Loucy (cell line): ENCODE measurements at regions not wholly inside any gene's neighbourhood (a gene's known extent, or its start where the extent isn't known, plus 50 kb on each side); places are given as distances from the start of the nearest gene placed in this dataset.

Source experiments
- H2AFZ ChIP-seq: fragments of 200-600 bp; sonication (generic); 2 replicates; pipeline ENCODE4 v1.6.0; 2016; ENCODE audit warnings: antibody characterized with exemption, mild to moderate bottlenecking, low read length, moderate library complexity
- H3F3A ChIP-seq: fragments of 200-600 bp; 2 replicates; pipeline ENCODE4 v1.6.0; 2016; ENCODE audit warnings: antibody characterized with exemption, low read depth, mild to moderate bottlenecking
- H3K27me3 ChIP-seq: fragments of 200-600 bp; sonication (generic); 2 replicates; pipeline ENCODE4 v1.6.1; 2014; ENCODE audit warnings: low read length, mild to moderate bottlenecking; ENCODE audit not compliant: insufficient read depth, poor library complexity, severe bottlenecking
- H3K36me3 ChIP-seq: fragments of 200-600 bp; sonication (generic); 2 replicates; pipeline ENCODE4 v1.6.1; 2016; ENCODE audit warnings: low read length; ENCODE audit not compliant: insufficient read depth
- H3K4me1 ChIP-seq: fragments of 200-600 bp; sonication (generic); 2 replicates; pipeline ENCODE4 v1.5.1; 2014; ENCODE audit warnings: low read length, mild to moderate bottlenecking; ENCODE audit not compliant: insufficient read depth, poor library complexity, severe bottlenecking
- H3K4me2 ChIP-seq: fragments of 200-600 bp; sonication (generic); 2 replicates; pipeline ENCODE4 v1.6.0; 2014; ENCODE audit warnings: antibody characterized with exemption, low read length, low read depth, mild to moderate bottlenecking; ENCODE audit not compliant: poor library complexity, severe bottlenecking
- H3K4me3 ChIP-seq: fragments of 200-600 bp; sonication (generic); 2 replicates; pipeline ENCODE4 v1.5.1; 2014; ENCODE audit warnings: low read length, mild to moderate bottlenecking, mixed read lengths; ENCODE audit not compliant: poor library complexity, severe bottlenecking
- H3K79me2 ChIP-seq: fragments of 200-600 bp; sonication (generic); 2 replicates; pipeline ENCODE4 v1.6.1; 2014; ENCODE audit warnings: low read length; ENCODE audit not compliant: insufficient read depth
- H3K9ac ChIP-seq: fragments of 200-600 bp; sonication (generic); 2 replicates; pipeline ENCODE4 v1.6.0; 2014; ENCODE audit warnings: mild to moderate bottlenecking, low read depth, low read length, moderate library complexity; ENCODE audit not compliant: poor library complexity, severe bottlenecking
- H3K9me2 ChIP-seq: fragments of 200-600 bp; sonication (generic); replicated peaks from 2 replicates; pipeline ENCODE4 v1.6.1; 2016; ENCODE audit warnings: low read depth, low read length, mixed read lengths
- H3K9me3 ChIP-seq: fragments of 200-600 bp; sonication (generic); 2 replicates; pipeline ENCODE4 v1.6.1; 2014; ENCODE audit warnings: mild to moderate bottlenecking, antibody characterized with exemption, low read length, low read depth; ENCODE audit not compliant: insufficient read depth
- H4K20me1 ChIP-seq: fragments of 200-600 bp; sonication (generic); 2 replicates; pipeline ENCODE4 v1.6.0; 2014; ENCODE audit warnings: antibody characterized with exemption, low read length, mild to moderate bottlenecking; ENCODE audit not compliant: insufficient read depth, poor library complexity, severe bottlenecking
- CTCF ChIP-seq: fragments of 200-600 bp; sonication (generic); conservative IDR thresholded peaks from 2 replicates; pipeline ENCODE4 v1.5.1; 2014; ENCODE audit warnings: mild to moderate bottlenecking, antibody characterized with exemption, low read length
- EZH2phosphoT487 ChIP-seq: fragments of 200-600 bp; IDR thresholded peaks from 2 replicates; pipeline ENCODE4 v1.6.1; 2018; ENCODE audit warnings: antibody characterized with exemption, mild to moderate bottlenecking, moderate library complexity, borderline replicate concordance

GRCh38 chr20:22773344-22773743 is 189.0 kb upstream of the FOXA2 start:
- H3K4me1 ChIP-seq, result no peaks in the 10 kb centered on the region
- H4K20me1 ChIP-seq, result no peaks in the 10 kb centered on the region
- no peaks in the 10 kb centered on the region for H3F3A ChIP-seq
- H3K4me3 ChIP-seq, result no peak overlapping the region
- H3K27me3 ChIP-seq, result no peaks in the 10 kb centered on the region
- H3K9ac ChIP-seq, result no peak overlapping the region
- no peaks in the 10 kb centered on the region for H3K36me3 ChIP-seq
- no peak overlapping the region for H2AFZ ChIP-seq
- H3K79me2 ChIP-seq, result no peaks in the 10 kb centered on the region
- TF ChIP-seq EZH2phosphoT487 (no peak), CTCF (no peak)
- no peak overlapping the region for H3K4me2 ChIP-seq
- no peaks in the 10 kb centered on the region for H3K9me2 ChIP-seq
- no peaks in the 10 kb centered on the region for H3K9me3 ChIP-seq

GRCh38 chr20:22775256-22775655 is 190.9 kb upstream of the FOXA2 start:
- Histone ChIP-seq H3K9me2 (no peaks in the 10 kb centered on the region), H3K27me3 (no peaks in the 10 kb centered on the region), H3K9ac (no peak overlapping the region), H3K79me2 (no peaks in the 10 kb centered on the region), H2AFZ (no peak overlapping the region), H3K9me3 (no peaks in the 10 kb centered on the region), H3K4me3 (no peak overlapping the region), H3K4me1 (no peaks in the 10 kb centered on the region), H3F3A (no peaks in the 10 kb centered on the region), H4K20me1 (no peaks in the 10 kb centered on the region), H3K36me3 (no peaks in the 10 kb centered on the region), H3K4me2 (no peak overlapping the region)
- TF ChIP-seq EZH2phosphoT487, result no peak
- TF ChIP-seq CTCF, result no peak

GRCh38 chr20:22775671-22776139 is 191.3 kb upstream of the FOXA2 start:
- no peak overlapping the region for H3K9ac ChIP-seq
- H3F3A ChIP-seq, result no peaks in the 10 kb centered on the region
- no peaks in the 10 kb centered on the region for H3K27me3 ChIP-seq
- no peak for TF ChIP-seq EZH2phosphoT487
- TF ChIP-seq CTCF, result no peak
- H3K79me2 ChIP-seq, result no peaks in the 10 kb centered on the region
- no peaks in the 10 kb centered on the region for H3K36me3 ChIP-seq
- no peaks in the 10 kb centered on the region for H3K9me2 ChIP-seq
- H3K4me1 ChIP-seq, result no peaks in the 10 kb centered on the region
- no peak overlapping the region for H3K4me2 ChIP-seq
- H2AFZ ChIP-seq, result no peak overlapping the region
- no peaks in the 10 kb centered on the region for H3K9me3 ChIP-seq
- no peaks in the 10 kb centered on the region for H4K20me1 ChIP-seq
- H3K4me3 ChIP-seq, result no peak overlapping the region
